ENCODE measurements at regions not wholly inside any gene's neighbourhood (a gene's known extent, or its start where the extent isn't known, plus 50 kb on each side); places are given as distances from the start of the nearest gene placed in this dataset.
"Not testable (repeated sequence)": the region's sequence is repeated elsewhere in the genome, so short reads cannot be mapped to it uniquely, and the experiment has no call there.

DNA sequence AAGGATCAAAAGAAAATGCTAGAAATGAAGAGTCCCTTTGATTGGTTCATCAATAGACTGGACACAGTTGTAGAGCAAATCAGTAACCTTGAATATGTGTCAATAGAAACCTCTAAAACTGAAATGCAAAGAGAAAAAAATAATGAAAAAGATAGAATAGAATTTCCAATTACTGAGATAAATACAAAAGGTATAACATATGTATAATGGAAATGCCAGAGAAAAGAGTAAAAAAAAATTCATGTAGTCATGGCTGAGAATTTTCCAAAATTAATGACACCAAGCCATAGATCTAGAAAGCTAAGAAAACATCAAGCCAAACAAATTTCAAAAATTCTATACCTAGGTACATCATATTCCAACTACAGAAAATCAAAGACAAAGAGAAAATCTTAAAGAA lies 62.0 kb upstream of the HGF start:
- DNase-seq = no peak

DNA sequence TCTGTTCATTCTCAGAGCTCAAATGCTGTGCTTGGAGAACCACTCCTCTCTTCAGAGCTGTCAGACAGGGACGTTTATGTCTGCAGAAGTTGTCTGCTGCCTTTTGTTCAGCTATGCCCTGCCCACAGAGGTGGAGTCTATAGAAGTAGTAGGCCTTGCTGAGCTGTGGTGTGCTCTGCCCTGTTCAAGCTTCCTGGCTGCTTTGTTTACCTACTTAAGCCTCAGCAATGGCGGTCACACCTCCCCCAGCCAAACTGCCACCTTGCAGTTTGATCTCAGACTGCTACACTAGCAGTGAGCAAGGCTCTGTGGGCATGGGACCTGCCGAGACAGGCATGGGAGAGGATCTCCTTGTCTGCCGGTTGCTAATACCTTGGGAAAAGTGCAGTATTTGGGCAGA lies 59.7 kb upstream of the HGF start:
- not testable (repeated sequence) for DNase-seq

DNA sequence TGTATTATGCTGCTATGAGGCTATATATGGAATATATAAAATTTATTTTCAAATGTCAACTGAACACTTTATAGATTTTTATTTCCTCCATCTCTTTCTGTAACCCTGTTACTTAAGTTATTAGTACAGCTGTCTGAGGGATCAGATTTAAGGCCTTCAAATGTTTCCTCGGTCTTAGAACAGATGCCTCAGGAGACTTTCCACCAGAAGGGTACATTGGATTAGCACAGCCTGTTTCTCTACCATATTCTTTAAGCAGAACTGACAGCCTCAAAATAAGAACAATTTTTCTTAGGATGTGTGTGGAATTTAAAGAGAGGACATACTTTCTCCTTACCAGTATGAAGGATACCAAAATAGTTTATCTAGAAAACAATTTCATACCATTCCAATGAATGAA lies 53.0 kb upstream of the HGF start:
- no peak for DNase-seq

DNA sequence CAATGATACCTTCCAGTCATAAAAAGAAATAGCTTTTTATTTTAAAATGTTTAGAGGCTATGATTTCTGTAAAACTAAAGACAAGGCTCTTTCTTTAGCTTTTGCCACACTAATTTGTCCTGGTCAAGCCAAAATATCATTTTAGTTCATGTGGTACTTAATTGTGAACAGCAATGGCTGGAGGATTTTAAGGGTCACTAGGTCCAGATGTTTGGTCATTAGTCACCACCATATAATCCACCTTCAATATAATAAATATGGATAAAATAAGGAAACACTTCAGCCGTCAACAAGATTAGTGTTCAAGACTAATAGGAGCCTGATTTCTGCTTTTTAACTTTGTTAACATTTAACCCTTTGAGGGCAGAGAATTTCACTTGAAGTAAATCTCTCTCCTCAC lies 50.0 kb upstream of the HGF start:
- no peak for DNase-seq

Data from fibroblast of skin of back (primary cell).